Cardiac muscle cell (in vitro differentiated cells and primary cell): ENCODE measurements at regions not wholly inside any gene's neighbourhood (a gene's known extent, or its start where the extent isn't known, plus 50 kb on each side); places are given as distances from the start of the nearest gene placed in this dataset.

Source experiments
- DNase-seq, 2 donors: peaks; one replicate each; pipeline versions ENCODE4 v3.0.0 to v3.0.0-alpha.2; 2010 to 2017; ENCODE audit warnings: low read depth in 1 of 2, low spot score in 1 of 2
- H3K27ac ChIP-seq: fragments of 200-600 bp; sonication (generic); 2 replicates; pipeline ENCODE4 v1.5.1; 2016
- H3K27me3 ChIP-seq: fragments of 200-600 bp; sonication (generic); 2 replicates; pipeline ENCODE4 v1.6.0; 2016; ENCODE audit warnings: control low read depth
- H3K36me3 ChIP-seq: fragments of 200-600 bp; sonication (generic); 2 replicates; pipeline ENCODE4 v1.5.1; 2016; ENCODE audit warnings: control low read depth
- H3K4me1 ChIP-seq: fragments of 200-600 bp; sonication (generic); 2 replicates; pipeline ENCODE4 v1.8.1; 2017; ENCODE audit warnings: low read depth, mild to moderate bottlenecking, mixed run types
- H3K4me3 ChIP-seq: fragments of 200-600 bp; sonication (generic); 2 replicates; pipeline ENCODE4 v1.5.1; 2016; ENCODE audit warnings: mild to moderate bottlenecking
- H3K9me3 ChIP-seq: fragments of 200-600 bp; sonication (generic); 2 replicates; pipeline ENCODE4 v1.5.1; 2017; ENCODE audit warnings: low read depth, mild to moderate bottlenecking, control low read depth
- TF ChIP-seq, protein P1 (sequence below): IDR thresholded peaks from 2 replicates; pipeline ENCODE4 v1.5.1; 2012; ENCODE audit warnings: low read depth, mild to moderate bottlenecking, low read length

DNA sequence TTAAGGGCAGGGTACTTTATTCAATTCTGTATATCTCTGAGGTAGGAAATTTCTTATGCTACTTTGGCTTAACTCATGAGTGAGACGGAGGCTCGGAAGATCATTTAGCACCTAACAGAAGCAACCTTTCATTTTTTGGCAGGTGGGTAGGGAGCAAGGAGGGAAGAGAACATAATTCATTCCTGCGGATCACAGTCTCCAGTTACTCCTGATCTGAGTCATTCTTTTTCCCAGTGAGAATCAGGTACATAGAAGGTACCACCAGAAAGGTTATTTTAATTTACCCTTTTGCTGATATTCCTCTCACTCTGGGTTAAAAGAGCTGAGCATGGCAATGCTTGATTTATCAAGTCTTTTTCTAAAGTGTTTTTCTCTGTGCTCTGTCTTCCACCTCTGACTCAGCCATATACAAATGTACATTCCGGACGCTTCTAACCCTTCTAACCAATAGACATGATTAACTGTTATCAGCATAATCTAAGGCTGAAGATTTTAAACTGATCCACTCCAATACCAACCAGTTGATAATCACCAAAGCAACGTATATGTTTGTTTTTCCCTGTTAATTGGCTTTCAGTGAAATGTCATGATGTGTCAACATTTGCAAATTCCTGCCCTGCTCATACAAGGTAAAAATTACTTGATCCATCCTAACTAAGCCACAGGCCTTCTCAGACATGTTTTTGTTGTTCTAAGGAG is 271.7 kb downstream of the DUSP10 start:
- no peak for DNase-seq
- no peaks in the 10 kb centered on the region for H3K9me3 ChIP-seq
- H3K27me3 ChIP-seq, result no peaks in the 10 kb centered on the region
- no peak overlapping the region for H3K27ac ChIP-seq
- no peak overlapping the region for H3K4me3 ChIP-seq
- H3K4me1 ChIP-seq, result no peaks in the 10 kb centered on the region
- TF ChIP-seq, protein P1, sequence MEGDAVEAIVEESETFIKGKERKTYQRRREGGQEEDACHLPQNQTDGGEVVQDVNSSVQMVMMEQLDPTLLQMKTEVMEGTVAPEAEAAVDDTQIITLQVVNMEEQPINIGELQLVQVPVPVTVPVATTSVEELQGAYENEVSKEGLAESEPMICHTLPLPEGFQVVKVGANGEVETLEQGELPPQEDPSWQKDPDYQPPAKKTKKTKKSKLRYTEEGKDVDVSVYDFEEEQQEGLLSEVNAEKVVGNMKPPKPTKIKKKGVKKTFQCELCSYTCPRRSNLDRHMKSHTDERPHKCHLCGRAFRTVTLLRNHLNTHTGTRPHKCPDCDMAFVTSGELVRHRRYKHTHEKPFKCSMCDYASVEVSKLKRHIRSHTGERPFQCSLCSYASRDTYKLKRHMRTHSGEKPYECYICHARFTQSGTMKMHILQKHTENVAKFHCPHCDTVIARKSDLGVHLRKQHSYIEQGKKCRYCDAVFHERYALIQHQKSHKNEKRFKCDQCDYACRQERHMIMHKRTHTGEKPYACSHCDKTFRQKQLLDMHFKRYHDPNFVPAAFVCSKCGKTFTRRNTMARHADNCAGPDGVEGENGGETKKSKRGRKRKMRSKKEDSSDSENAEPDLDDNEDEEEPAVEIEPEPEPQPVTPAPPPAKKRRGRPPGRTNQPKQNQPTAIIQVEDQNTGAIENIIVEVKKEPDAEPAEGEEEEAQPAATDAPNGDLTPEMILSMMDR, result no peak
- H3K36me3 ChIP-seq, result no peaks in the 10 kb centered on the region

DNA sequence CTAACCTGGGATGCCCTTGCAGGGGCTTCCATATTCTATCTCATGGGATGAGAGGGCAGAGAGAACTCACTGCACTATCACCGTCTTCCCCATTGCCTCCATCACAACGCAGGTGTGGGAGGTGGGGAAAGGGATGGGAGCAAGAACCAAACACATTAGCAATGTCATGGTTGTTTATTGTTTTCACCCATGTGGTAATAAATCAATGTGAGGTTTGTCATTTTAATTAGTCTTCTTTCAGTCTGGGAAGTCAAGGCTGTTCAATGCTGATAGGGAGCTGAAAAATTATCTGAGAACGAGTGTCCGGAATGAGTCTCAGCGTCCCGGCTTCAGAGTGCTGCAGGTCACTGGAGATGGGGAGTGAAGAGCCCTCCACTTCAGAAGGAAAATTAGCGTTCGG is 268.5 kb downstream of the DUSP10 start:
- Histone ChIP-seq H3K27me3 (no peaks in the 10 kb centered on the region), H3K9me3 (no peaks in the 10 kb centered on the region), H3K27ac (no peak overlapping the region), H3K4me3 (no peak overlapping the region), H3K4me1 (peaks cover 3% of the 10 kb centered on the region), H3K36me3 (no peaks in the 10 kb centered on the region)
- DNase-seq, result no peak
- TF ChIP-seq, protein P1, result no peak

DNA sequence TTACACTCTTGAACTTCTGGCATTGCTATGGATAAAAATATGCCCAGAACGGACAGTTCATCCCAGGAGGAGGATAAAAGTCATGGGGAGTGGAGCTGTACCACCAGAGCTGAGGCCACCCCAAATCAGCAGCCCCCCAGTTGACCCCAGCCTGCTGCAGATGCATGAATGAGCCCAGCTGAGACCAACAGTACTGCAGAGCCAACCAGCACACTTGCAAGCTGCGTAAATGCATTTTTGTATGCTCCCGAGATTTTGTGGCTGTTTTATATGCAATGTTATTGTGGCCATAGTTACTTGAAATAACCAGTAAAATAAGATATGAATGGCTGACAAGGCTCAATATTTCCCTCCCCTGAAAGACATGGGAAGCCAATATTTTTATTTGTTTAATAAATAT is 264.6 kb downstream of the DUSP10 start:
- Histone ChIP-seq H3K4me3 (no peak overlapping the region), H3K36me3 (no peaks in the 10 kb centered on the region), H3K9me3 (no peaks in the 10 kb centered on the region), H3K27ac (no peak overlapping the region), H3K27me3 (no peaks in the 10 kb centered on the region), H3K4me1 (peaks cover 22% of the 10 kb centered on the region)
- no peak for DNase-seq
- TF ChIP-seq, protein P1, result no peak

DNA sequence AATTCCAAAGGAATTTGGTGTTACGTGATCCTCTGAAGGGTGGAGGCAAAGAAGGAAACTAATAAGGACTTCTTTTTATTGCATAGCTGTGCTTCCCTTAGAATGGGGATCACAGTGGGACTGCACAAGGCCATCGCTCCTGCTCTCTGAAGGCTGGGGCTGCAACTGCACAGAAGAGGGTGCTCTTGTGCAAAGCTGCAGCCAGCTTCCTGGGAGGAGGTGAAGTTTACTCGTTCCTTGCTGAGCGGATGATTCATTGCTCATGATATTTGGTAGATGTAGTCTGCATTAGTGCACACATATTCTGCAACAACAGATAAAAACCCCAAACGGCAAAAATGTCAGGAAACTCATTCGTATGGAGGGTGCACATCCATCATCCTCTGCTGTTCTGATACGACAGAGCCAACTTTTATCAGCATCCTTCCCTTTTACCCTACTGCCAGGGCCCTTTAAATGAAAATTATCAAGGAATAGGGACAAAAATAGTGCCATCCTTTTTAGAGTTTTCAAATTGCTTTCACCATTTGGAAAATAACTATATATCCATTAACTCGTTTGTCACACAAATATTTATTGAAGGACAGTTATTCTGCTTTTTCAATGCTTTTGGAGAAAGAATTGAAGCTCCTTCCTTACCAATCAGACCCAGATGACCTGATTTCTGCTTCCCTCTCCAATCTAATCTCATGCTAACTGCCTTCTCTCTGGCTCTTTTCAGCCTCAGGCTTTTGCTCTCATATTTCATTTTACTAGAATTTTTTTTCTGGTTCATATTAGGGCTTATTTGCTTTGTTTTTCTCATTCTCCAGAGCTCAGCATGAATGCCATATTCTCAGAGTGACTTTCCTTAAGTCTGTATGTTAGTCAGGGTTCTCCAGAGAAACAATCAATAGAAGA is 263.6 kb downstream of the DUSP10 start:
- Histone ChIP-seq H3K9me3 (no peaks in the 10 kb centered on the region), H3K27ac (no peak overlapping the region)
- DNase-seq, result peak; percentile 75 to 86

DNA sequence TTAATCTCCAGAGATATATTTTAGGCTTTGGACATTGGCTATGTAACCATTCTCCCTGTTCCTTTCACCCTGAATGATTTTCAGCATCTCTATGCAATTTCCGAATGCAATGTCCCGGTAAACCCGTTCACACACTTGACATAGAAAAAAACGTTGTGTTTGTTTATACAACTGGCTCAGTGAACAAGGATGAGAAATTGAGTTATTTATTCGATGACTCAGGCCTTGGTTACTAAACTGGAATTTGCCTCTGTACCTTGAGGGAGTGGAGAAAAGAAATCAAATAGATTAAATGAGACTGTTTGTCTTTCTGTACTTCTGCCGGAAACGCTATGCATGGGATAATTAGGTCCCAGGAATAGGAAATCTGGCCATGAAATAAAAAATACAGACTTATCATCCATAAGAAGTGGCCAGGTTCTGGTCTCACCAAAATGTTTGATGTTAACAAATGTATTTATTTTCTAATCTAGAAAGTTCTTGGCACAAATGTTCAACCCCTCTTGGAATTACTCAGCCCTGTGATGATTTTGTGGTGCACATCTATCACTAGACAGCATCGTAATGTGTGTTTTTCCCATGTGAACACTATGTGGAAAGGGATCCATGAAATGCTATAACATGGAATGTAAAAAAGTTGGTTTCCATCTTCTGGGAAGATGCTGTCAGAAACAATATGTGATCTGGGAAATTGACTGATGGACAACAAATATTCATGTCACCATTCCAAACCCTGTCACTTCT is 253.9 kb downstream of the DUSP10 start:
- no peak overlapping the region for H3K27ac ChIP-seq

More for the DNA sequence above, 263.6 kb downstream of the DUSP10 start:
- TF ChIP-seq, protein P1, result peak; percentile 92
- peaks cover 24% of the 10 kb centered on the region for H3K4me1 ChIP-seq
- H3K27me3 ChIP-seq, result no peaks in the 10 kb centered on the region
- no peaks in the 10 kb centered on the region for H3K36me3 ChIP-seq
- no peak overlapping the region for H3K4me3 ChIP-seq

More for the DNA sequence above, 253.9 kb downstream of the DUSP10 start:
- H3K27me3 ChIP-seq, result no peaks in the 10 kb centered on the region
- H3K4me3 ChIP-seq, result no peak overlapping the region
- no peaks in the 10 kb centered on the region for H3K4me1 ChIP-seq
- H3K9me3 ChIP-seq, result no peaks in the 10 kb centered on the region
- H3K36me3 ChIP-seq, result no peaks in the 10 kb centered on the region
- TF ChIP-seq, protein P1, result no peak
- peak in 1 of 2 donors; percentile 5 for DNase-seq
